Kidney tubule cell (primary cell): ENCODE measurements at regions not wholly inside any gene's neighbourhood (a gene's known extent, or its start where the extent isn't known, plus 50 kb on each side); places are given as distances from the start of the nearest gene placed in this dataset.

Experiments
- DNase-seq: peaks from one replicate; pipeline ENCODE4 v3.0.0-alpha.2; 2018; ENCODE audit warnings: low spot score

GRCh38 chr16:9251026-9251425 is 159.6 kb downstream of the HAPSTR1 start:
- no peak for DNase-seq

GRCh38 chr16:9254863-9255262 is 163.4 kb downstream of the HAPSTR1 start:
- no peak for DNase-seq

- peak; percentile 21 for DNase-seq
These were observed 164.8 kb downstream of the HAPSTR1 start for GRCh38 chr16:9256196-9256595.

GRCh38 chr16:9257843-9258242 is 166.4 kb downstream of the HAPSTR1 start:
- no peak for DNase-seq

GRCh38 chr16:9258423-9259051 is 167.1 kb downstream of the HAPSTR1 start:
- peak; percentile 37 for DNase-seq

GRCh38 chr16:9259914-9260608 is 168.6 kb downstream of the HAPSTR1 start:
- DNase-seq, result no peak

- no peak for DNase-seq
These were observed 169.2 kb downstream of the HAPSTR1 start for GRCh38 chr16:9260666-9261065.

- DNase-seq, result no peak
These were observed 169.9 kb downstream of the HAPSTR1 start for GRCh38 chr16:9261376-9261775.

GRCh38 chr16:9262941-9263715 is 171.7 kb downstream of the HAPSTR1 start:
- DNase-seq, result no peak

GRCh38 chr16:9264067-9264466 is 172.6 kb downstream of the HAPSTR1 start:
- DNase-seq, result no peak

GRCh38 chr16:9268446-9268845 is 177.0 kb downstream of the HAPSTR1 start:
- no peak for DNase-seq

- DNase-seq, result no peak
These were observed 179.0 kb downstream of the HAPSTR1 start for GRCh38 chr16:9270424-9270823.

GRCh38 chr16:9270941-9271340 is 179.5 kb downstream of the HAPSTR1 start:
- DNase-seq, result no peak

GRCh38 chr16:9271841-9272240 is 180.4 kb downstream of the HAPSTR1 start:
- DNase-seq, result no peak

- peak; percentile 85 for DNase-seq
These were observed 183.9 kb downstream of the HAPSTR1 start for GRCh38 chr16:9275377-9275776.

GRCh38 chr16:9275816-9276354 is 184.4 kb downstream of the HAPSTR1 start:
- no peak for DNase-seq

GRCh38 chr16:9279291-9280068 is 188.0 kb downstream of the HAPSTR1 start:
- DNase-seq, result no peak

GRCh38 chr16:9280069-9280466 is 188.6 kb downstream of the HAPSTR1 start:
- DNase-seq, result no peak

GRCh38 chr16:9286930-9287329 is 195.5 kb downstream of the HAPSTR1 start:
- no peak for DNase-seq

- DNase-seq, result peak; percentile 40
These were observed 204.8 kb downstream of the HAPSTR1 start for GRCh38 chr16:9296271-9296590.

GRCh38 chr16:9297437-9298113 is 206.1 kb downstream of the HAPSTR1 start:
- peak; percentile 31 for DNase-seq

GRCh38 chr16:9300252-9300651 is 208.8 kb downstream of the HAPSTR1 start:
- no peak for DNase-seq
